LNCaP clone FGC (cell line): ENCODE measurements at regions not wholly inside any gene's neighbourhood (a gene's known extent, or its start where the extent isn't known, plus 50 kb on each side); places are given as distances from the start of the nearest gene placed in this dataset.

Source experiments
- DNase-seq: peaks from one replicate; pipeline ENCODE4 v3.0.0-alpha.2; 2011; ENCODE audit warnings: low read depth
- H3K4me3 ChIP-seq: 2 replicates; pipeline ENCODE4 v1.5.1; 2011; ENCODE audit warnings: mild to moderate bottlenecking, low read depth, low read length, control low read depth
- CTCF ChIP-seq: IDR thresholded peaks from 2 replicates; pipeline ENCODE4 v1.5.1; 2012; ENCODE audit warnings: mild to moderate bottlenecking; ENCODE audit not compliant: control insufficient read depth, insufficient read depth; ENCODE audit errors: extremely low read depth

DNA sequence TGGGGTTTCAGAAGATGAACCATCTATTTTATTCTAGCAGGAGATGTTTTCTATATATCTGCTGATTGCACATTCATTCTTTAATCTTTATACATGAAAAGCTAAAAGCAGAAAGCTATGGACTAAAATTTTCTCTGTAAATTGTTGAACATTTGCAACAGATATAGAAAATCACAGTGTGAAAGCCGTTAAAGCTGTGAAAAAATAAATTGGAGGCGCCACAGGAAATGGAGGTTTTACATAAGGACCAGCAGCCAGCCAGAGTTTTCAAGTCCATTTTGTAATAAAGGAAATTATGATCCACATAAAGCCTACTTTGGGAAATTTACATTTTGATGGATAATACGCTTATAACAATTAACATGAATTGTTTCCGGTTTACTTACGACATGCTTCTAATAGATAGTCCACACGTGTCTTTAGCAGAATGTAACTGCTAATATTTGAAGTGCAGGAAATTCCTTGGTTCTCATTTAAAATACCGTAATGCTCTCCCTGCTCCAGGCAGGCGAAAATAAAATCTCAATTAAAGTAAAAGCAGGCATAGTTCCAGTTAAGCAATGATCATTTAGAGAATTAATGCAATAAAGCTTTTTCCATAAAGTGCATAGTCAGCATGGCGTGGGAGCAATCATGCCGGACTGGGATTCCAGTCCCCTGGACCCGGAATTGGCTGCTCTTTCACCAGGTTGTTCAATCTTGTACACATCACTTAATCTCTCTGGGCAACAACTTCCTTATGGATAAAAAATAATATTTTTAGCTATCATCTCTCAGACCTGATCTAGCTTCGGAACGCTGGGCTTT, 445.4 kb downstream of the ZNF608 start:
- DNase-seq: no peak
- no peak for TF ChIP-seq CTCF
- H3K4me3 ChIP-seq: no peak overlapping the region

DNA sequence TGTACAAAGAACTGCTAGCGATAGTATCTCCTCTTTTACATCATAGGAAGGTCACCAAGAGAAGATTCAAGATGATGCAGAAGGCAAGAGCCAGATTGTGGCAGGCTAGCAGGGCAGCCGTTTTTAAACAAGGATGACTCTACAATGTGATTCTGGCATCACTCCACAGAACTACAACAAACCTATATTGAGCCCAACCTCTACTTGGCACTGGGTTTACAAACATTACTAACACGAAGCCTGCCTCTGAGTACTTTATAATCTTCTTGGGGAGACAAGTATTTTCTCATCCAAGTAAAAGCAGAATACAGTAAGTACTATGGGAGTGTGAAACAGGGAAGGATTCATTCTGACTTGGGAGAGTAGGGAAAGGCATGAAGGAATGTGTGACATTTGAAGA, 448.6 kb downstream of the ZNF608 start:
- no peak for TF ChIP-seq CTCF
- H3K4me3 ChIP-seq: no peak overlapping the region
- DNase-seq: no peak

DNA sequence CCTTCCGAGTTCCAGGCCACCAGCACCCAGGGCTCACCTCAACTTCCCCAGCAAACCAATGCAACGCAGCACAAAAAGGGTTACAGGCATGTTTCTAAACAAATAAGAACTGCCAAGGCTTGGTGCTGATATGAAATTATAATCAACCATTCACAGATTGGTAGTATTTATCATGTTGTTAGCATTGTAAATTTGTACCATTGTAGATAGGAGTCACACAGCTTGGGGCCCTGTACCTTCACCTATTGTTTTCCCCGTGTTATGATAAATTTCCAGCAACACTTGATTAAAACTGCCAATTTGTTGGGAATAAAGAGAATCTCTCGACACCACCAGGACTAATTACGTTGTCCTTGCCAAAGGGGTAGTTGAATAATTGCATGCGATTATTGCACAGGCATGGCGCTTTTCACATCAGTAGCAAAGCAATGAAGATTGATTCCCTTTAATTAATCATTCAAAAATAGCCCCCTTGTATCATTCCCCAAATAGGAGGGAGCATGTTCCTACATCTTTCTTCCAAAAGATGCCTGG, 454.1 kb downstream of the ZNF608 start:
- no peak for DNase-seq
- no peak for TF ChIP-seq CTCF

DNA sequence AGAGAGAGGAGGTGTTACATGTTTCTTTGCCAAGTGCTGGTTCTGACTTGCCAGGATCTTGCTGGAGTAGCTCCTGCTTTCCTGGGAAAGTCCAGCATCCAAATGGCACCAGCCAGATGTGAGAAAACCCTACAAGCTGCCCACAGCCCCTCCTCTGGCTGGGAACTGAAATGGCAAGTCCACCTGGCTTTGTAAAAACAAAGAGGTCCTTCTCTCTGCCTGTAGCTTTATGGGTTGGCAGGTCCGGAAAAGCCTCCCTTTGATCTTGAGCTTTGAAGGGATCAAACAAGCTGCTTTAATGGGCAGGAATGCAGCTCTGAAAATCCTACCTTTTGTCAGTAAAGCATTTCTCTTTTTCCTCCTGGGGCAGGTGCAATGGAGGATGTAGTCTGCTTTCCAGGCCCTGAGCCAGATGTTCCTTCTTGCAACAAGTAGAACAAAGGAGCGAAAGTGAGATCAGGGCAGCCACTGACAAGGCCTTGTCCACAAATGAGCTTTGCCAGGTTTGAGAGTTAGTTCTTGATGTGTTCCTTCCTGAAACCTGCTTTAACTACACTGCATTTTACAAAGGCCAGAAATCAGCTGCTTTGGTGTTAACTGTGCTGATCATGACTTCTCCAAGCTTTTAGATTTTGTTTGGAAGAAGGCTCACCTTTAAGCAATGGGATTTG, 456.7 kb downstream of the ZNF608 start:
- no peak for DNase-seq
- no peak overlapping the region for H3K4me3 ChIP-seq
- no peak for TF ChIP-seq CTCF

More for the DNA sequence above, 454.1 kb downstream of the ZNF608 start:
- no peak overlapping the region for H3K4me3 ChIP-seq

- TF ChIP-seq CTCF: no peak
- H3K4me3 ChIP-seq: no peak overlapping the region
- DNase-seq: no peak
Observed at GRCh38 chr5:124289130-124289529, 457.3 kb downstream of the ZNF608 start.

GRCh38 chr5:124287813-124288212, 458.6 kb downstream of the ZNF608 start:
- TF ChIP-seq CTCF: no peak
- no peak for DNase-seq
- no peak overlapping the region for H3K4me3 ChIP-seq
